ENCODE measurements at regions not wholly inside any gene's neighbourhood (a gene's known extent, or its start where the extent isn't known, plus 50 kb on each side); places are given as distances from the start of the nearest gene placed in this dataset.

DNA sequence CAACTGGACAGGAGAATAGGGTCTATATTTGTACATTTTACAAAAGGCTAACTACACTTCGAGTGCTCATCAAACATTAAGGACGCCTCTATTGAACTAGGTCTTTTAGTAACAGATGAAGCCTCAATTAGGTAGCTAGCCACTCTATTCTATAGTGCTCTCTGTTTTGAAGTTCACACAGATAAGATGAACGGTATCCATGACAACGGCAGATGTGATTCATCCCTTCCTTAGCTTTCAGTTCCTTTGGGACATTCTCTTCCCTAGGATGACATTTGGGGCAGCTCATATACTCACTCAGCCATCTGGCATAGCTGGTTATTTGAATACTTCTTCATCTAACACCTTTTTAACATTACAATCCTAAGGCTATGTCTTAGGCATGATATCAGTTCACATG is 62.4 kb upstream of the WDFY3 start:
- DNase-seq (ENCODE audit: extremely low read depth in 1 of 4, low spot score in 3 of 4), result peak in 1 of 4 experiments; percentile 3
- Histone ChIP-seq H3K27ac (ENCODE audit: extremely low read depth, low read depth, low read length) (no peak overlapping the region), H3K79me2 (ENCODE audit: control insufficient read depth, insufficient read depth, low read length) (no peaks in the 10 kb centered on the region), H2AFZ (ENCODE audit: low read depth, low read length) (no peak overlapping the region), H4K20me1 (replicated peaks; ENCODE audit: control insufficient read depth, insufficient read depth, low read length) (no peaks in the 10 kb centered on the region), H3K4me3 (no peak overlapping the region), H3K4me1 (replicated peaks in 1 of 2; ENCODE audit: control insufficient read depth in 2 of 2, insufficient read depth in 2 of 2, low read length in 2 of 2) (no peaks in the 10 kb centered on the region), H3K36me3 (ENCODE audit: control insufficient read depth, insufficient read depth, low read length) (no peaks in the 10 kb centered on the region), H3K4me2 (ENCODE audit: insufficient read depth, low read length) (no peak overlapping the region), H3K9ac (ENCODE audit: insufficient read depth in 1 of 2, low read depth in 2 of 2, low read length in 2 of 2) (no peak overlapping the region), H3K9me3 (replicated peaks; ENCODE audit: control insufficient read depth, insufficient read depth, low read depth, low read length) (no peaks in the 10 kb centered on the region), H3K9me1 (ENCODE audit: control insufficient read depth, insufficient read depth, low read length) (no peaks in the 10 kb centered on the region), H3K27me3 (ENCODE audit: control insufficient read depth in 2 of 2, insufficient read depth in 2 of 2, low read length in 2 of 2) (no peaks in the 10 kb centered on the region)
- ATAC-seq, result no peak
- intact Hi-C loops (cut with micrococcal nuclease), result no loop called here
- ChIA-PET CTCF (ENCODE audit: low intra/inter-chr PET ratio) (no interaction called here), POLR2A (no interaction called here)
- no TSS peak for BruUV-seq (replicated peaks)
- 2% methylated on average over 4 of the region's 4 CpGs for WGBS (ENCODE audit: insufficient coverage, low coverage, missing lambda C conversion rate)
- in situ Hi-C loops (cut with MboI), result no loop called here
- TF ChIP-seq BACH1 (tag; IDR thresholded peaks at IDR 0.05), result no peak
- peak; percentile 79 for TF ChIP-seq RFX1 (IDR thresholded peaks at IDR 0.05)
- FAIRE-seq, result no peak

DNA sequence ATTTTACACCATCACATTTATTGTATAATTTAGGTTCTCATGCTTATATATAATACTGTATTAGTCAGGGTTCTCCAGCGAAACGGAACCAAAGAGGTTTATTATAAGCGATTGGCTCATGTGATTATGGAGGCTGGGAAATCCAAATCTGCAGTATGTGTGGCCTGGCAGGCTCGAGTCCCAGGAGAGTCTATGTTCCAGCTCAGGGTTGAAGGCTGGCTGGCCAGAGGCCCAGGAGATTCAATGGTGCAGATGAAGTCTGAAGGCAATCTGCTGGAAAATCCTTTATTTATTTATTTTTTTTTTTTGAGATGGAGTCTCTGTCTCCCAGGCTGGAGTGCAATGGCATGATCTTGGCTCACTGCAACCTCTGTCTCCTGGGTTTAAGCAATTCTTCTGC is 63.0 kb upstream of the WDFY3 start:
- Histone ChIP-seq H3K9me1 (ENCODE audit: control insufficient read depth, insufficient read depth, low read length) (no peaks in the 10 kb centered on the region), H2AFZ (ENCODE audit: low read depth, low read length) (no peak overlapping the region), H3K27me3 (ENCODE audit: control insufficient read depth in 2 of 2, insufficient read depth in 2 of 2, low read length in 2 of 2) (no peaks in the 10 kb centered on the region), H3K4me3 (no peak overlapping the region), H3K4me2 (ENCODE audit: insufficient read depth, low read length) (no peak overlapping the region), H3K36me3 (ENCODE audit: control insufficient read depth, insufficient read depth, low read length) (no peaks in the 10 kb centered on the region), H3K27ac (ENCODE audit: extremely low read depth, low read depth, low read length) (no peak overlapping the region), H3K79me2 (ENCODE audit: control insufficient read depth, insufficient read depth, low read length) (no peaks in the 10 kb centered on the region), H4K20me1 (replicated peaks; ENCODE audit: control insufficient read depth, insufficient read depth, low read length) (no peaks in the 10 kb centered on the region), H3K4me1 (replicated peaks in 1 of 2; ENCODE audit: control insufficient read depth in 2 of 2, insufficient read depth in 2 of 2, low read length in 2 of 2) (no peaks in the 10 kb centered on the region), H3K9ac (ENCODE audit: insufficient read depth in 1 of 2, low read depth in 2 of 2, low read length in 2 of 2) (no peak overlapping the region), H3K9me3 (replicated peaks; ENCODE audit: control insufficient read depth, insufficient read depth, low read depth, low read length) (no peaks in the 10 kb centered on the region)
- no TSS peak for BruUV-seq (replicated peaks)
- CTCF ChIA-PET (ENCODE audit: low intra/inter-chr PET ratio), result no interaction called here
- intact Hi-C loops (cut with micrococcal nuclease), result no loop called here
- in situ Hi-C loops (cut with MboI), result no loop called here
- no peak for DNase-seq (ENCODE audit: extremely low read depth in 1 of 4, low spot score in 3 of 4)
- POLR2A ChIA-PET, result no interaction called here
- ATAC-seq, result no peak
- no peak for FAIRE-seq
- TF ChIP-seq FOXK2 (conservative IDR thresholded peaks at IDR 0.05 in 1 of 2, IDR thresholded peaks at IDR 0.05 in 1 of 2; ENCODE audit: low read depth in 2 of 2) (no peak), SAP30 (IDR thresholded peaks at IDR 0.05; ENCODE audit: borderline replicate concordance, insufficient read depth, low read depth, low read length, poor library complexity, severe bottlenecking) (no peak), PTTG1 (tag; IDR thresholded peaks at IDR 0.05; ENCODE audit: low read depth) (no peak), PCBP2 (IDR thresholded peaks at IDR 0.05; ENCODE audit: low read depth, low read length, poor library complexity, severe bottlenecking) (no peak), CHCHD3 (CRISPR knock-in tag; IDR thresholded peaks at IDR 0.05) (no peak), NCOA1 (IDR thresholded peaks at IDR 0.05; ENCODE audit: low read depth) (no peak), OTX1 (CRISPR knock-in tag; IDR thresholded peaks at IDR 0.05) (no peak), KDM1A (IDR thresholded peaks at IDR 0.05) (no peak), BDP1 (IDR thresholded peaks at IDR 0.05; ENCODE audit: insufficient read depth, insufficient read length) (no peak), RBM15 (IDR thresholded peaks at IDR 0.05; ENCODE audit: insufficient read depth, low read length) (no peak), ZNF134 (CRISPR knock-in tag; conservative IDR thresholded peaks at IDR 0.05) (no peak), POLR2H (tag; IDR thresholded peaks at IDR 0.05; ENCODE audit: low read depth) (no peak)
- TF ChIP-seq, protein P1, sequence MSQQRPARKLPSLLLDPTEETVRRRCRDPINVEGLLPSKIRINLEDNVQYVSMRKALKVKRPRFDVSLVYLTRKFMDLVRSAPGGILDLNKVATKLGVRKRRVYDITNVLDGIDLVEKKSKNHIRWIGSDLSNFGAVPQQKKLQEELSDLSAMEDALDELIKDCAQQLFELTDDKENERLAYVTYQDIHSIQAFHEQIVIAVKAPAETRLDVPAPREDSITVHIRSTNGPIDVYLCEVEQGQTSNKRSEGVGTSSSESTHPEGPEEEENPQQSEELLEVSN (IDR thresholded peaks at IDR 0.05; ENCODE audit: borderline replicate concordance in 1 of 2, extremely low read depth in 1 of 2, insufficient read depth in 1 of 2, insufficient read length in 1 of 2, low read depth in 1 of 2, low read length in 1 of 2, poor library complexity in 1 of 2, severe bottlenecking in 1 of 2), result no peak
- TF ChIP-seq, protein P2, sequence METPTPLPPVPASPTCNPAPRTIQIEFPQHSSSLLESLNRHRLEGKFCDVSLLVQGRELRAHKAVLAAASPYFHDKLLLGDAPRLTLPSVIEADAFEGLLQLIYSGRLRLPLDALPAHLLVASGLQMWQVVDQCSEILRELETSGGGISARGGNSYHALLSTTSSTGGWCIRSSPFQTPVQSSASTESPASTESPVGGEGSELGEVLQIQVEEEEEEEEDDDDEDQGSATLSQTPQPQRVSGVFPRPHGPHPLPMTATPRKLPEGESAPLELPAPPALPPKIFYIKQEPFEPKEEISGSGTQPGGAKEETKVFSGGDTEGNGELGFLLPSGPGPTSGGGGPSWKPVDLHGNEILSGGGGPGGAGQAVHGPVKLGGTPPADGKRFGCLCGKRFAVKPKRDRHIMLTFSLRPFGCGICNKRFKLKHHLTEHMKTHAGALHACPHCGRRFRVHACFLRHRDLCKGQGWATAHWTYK (CRISPR knock-in tag; IDR thresholded peaks at IDR 0.05), result no peak
- 0% methylated on average over 4 of the region's 4 CpGs for WGBS (ENCODE audit: insufficient coverage, low coverage, missing lambda C conversion rate)

Data from K562 (cell line).